ENCODE measurements at regions not wholly inside any gene's neighbourhood (a gene's known extent, or its start where the extent isn't known, plus 50 kb on each side); places are given as distances from the start of the nearest gene placed in this dataset.

DNA sequence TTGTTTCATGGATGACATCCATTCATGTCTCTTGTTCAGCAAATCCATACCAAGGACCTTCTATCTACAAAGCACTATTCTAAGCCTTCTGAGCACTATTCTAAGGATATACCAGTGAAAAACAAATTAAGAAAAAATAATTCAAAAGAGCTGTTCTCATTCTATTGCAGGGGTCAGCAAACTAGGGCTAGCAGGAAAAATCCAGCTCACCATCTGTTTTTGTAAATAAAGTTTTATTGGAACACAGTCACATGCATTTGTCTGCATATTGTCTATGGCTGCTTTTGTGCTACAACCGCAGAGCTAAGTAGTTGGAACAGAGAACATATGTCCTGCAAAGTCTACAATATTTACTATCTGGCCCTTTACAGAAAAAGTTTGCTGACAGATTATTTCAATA is 222.7 kb upstream of the DYNLRB2 start:
- Histone ChIP-seq H3K4me3 (no peak overlapping the region), H3K9me3 (no peaks in the 10 kb centered on the region), H3K4me1 (no peaks in the 10 kb centered on the region), H3K36me3 (no peaks in the 10 kb centered on the region), H3K27ac (no peak overlapping the region), H3K27me3 (no peaks in the 10 kb centered on the region)
- TF ChIP-seq EP300 (IDR thresholded peaks at IDR 0.05) = no peak
- no peak for TF ChIP-seq POLR2AphosphoS5 (IDR thresholded peaks at IDR 0.05)
- TF ChIP-seq POLR2A (IDR thresholded peaks at IDR 0.05) = no peak
- TF ChIP-seq, protein P1, sequence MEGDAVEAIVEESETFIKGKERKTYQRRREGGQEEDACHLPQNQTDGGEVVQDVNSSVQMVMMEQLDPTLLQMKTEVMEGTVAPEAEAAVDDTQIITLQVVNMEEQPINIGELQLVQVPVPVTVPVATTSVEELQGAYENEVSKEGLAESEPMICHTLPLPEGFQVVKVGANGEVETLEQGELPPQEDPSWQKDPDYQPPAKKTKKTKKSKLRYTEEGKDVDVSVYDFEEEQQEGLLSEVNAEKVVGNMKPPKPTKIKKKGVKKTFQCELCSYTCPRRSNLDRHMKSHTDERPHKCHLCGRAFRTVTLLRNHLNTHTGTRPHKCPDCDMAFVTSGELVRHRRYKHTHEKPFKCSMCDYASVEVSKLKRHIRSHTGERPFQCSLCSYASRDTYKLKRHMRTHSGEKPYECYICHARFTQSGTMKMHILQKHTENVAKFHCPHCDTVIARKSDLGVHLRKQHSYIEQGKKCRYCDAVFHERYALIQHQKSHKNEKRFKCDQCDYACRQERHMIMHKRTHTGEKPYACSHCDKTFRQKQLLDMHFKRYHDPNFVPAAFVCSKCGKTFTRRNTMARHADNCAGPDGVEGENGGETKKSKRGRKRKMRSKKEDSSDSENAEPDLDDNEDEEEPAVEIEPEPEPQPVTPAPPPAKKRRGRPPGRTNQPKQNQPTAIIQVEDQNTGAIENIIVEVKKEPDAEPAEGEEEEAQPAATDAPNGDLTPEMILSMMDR (IDR thresholded peaks at IDR 0.05) = no peak
- 77 to 100% (median 96%) methylated on average over 1 of the region's 1 CpG for WGBS, 5 donors
- no peak for DNase-seq
- intact Hi-C loops (cut with DNase I; ENCODE audit: low total_unique reads) = no loop called here

DNA sequence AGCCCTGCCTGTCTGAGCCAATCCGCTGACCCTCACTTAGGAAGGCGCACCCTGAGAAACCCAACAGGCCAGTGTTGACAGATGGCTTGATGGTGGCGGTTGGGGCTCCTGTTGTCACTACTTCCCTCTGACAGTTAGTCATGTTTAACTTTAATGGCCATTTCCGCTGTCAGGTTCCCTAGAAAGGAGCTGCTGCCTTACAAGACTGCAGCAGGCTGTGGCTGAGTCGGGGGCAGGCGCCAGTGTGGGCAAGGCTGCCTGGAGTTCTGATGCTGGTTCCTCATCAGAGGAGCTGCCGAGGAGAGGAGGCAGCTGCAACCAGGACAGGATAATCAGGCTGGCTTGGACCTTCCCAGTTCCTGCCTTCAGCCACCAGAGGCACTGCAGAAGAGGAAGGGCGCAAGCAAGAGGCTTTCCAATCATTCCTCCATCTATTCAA is 223.2 kb upstream of the DYNLRB2 start:
- no peaks in the 10 kb centered on the region for H3K4me1 ChIP-seq
- TF ChIP-seq, protein P1 (IDR thresholded peaks at IDR 0.05) = no peak
- TF ChIP-seq POLR2A (IDR thresholded peaks at IDR 0.05) (no peak), POLR2AphosphoS5 (IDR thresholded peaks at IDR 0.05) (no peak), EP300 (IDR thresholded peaks at IDR 0.05) (no peak)
- no peak overlapping the region for H3K4me3 ChIP-seq
- H3K36me3 ChIP-seq = no peaks in the 10 kb centered on the region
- H3K27ac ChIP-seq = no peak overlapping the region
- WGBS, 5 donors = 78 to 98% (median 88%) methylated on average over 5 to 8 of the region's 8 CpGs
- no peaks in the 10 kb centered on the region for H3K9me3 ChIP-seq
- H3K27me3 ChIP-seq = no peaks in the 10 kb centered on the region
- intact Hi-C loops (cut with DNase I; ENCODE audit: low total_unique reads) = no loop called here
- no peak for DNase-seq

DNA sequence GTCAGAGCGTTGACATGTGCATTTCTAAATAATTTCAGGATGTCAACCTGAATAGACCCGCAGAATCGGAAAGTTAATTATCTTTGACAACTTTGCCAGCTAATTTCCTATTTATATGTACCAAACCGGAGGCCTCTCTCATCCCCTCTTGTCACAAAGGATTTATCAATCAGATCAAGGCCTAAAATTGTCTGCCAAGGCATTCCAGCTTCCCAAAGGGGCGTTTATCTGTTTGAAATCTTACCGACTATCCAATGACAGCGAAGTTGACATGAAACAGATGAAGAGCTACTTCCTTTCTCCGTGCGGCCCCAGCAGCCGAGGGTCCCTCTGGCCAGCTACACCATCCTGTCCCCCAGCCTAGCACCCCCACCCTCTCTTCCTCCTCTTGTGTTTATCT is 223.7 kb upstream of the DYNLRB2 start:
- Histone ChIP-seq H3K9me3 (no peaks in the 10 kb centered on the region), H3K27me3 (no peaks in the 10 kb centered on the region), H3K4me3 (no peak overlapping the region), H3K27ac (no peak overlapping the region), H3K36me3 (no peaks in the 10 kb centered on the region), H3K4me1 (no peaks in the 10 kb centered on the region)
- no peak for DNase-seq
- intact Hi-C loops (cut with DNase I; ENCODE audit: low total_unique reads) = no loop called here
- WGBS, 5 donors = 73 to 87% (median 83%) methylated on average over 10 of the region's 10 CpGs
- TF ChIP-seq POLR2A (IDR thresholded peaks at IDR 0.05) (no peak), POLR2AphosphoS5 (IDR thresholded peaks at IDR 0.05) (no peak), EP300 (IDR thresholded peaks at IDR 0.05) (no peak)
- TF ChIP-seq, protein P1 (IDR thresholded peaks at IDR 0.05) = no peak

DNA sequence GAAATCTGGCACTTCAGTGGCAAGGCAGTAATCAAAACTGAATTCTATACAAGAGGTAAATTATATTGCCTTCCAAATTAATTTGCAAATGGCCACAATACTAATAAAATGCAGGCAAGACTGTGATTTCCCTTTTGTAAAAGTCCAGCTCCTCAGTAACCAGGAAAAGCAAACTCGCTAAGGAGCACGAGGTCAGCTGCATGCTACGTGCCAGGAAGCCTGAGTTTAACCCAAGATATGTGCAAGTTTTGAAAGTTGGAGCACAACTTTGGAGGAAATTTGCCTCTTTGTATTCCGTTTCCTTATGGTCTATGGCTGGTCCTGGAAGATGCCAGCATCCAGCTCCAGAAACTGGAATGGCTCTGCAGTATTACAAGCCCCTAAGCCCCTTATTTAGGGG is 226.8 kb upstream of the DYNLRB2 start:
- Histone ChIP-seq H3K9me3 (no peaks in the 10 kb centered on the region), H3K27me3 (no peaks in the 10 kb centered on the region), H3K4me1 (no peaks in the 10 kb centered on the region), H3K36me3 (no peaks in the 10 kb centered on the region), H3K27ac (no peak overlapping the region), H3K4me3 (no peak overlapping the region)
- no peak for TF ChIP-seq EP300 (IDR thresholded peaks at IDR 0.05)
- no peak for TF ChIP-seq POLR2AphosphoS5 (IDR thresholded peaks at IDR 0.05)
- TF ChIP-seq, protein P1 (IDR thresholded peaks at IDR 0.05) = no peak
- no peak for TF ChIP-seq POLR2A (IDR thresholded peaks at IDR 0.05)
- DNase-seq = peak in 1 of 2 donors; percentile 14
- WGBS, 5 donors = 27 to 54% (median 44%) methylated on average over 4 of the region's 4 CpGs
- intact Hi-C loops (cut with DNase I; ENCODE audit: low total_unique reads) = no loop called here
